Endodermal cell (in vitro differentiated cells): ENCODE measurements at regions not wholly inside any gene's neighbourhood (a gene's known extent, or its start where the extent isn't known, plus 50 kb on each side); places are given as distances from the start of the nearest gene placed in this dataset.

ENCODE experiments used
- DNase-seq: peaks from one replicate; pipeline ENCODE4 v3.0.0-alpha.2; 2017
- H3K27ac ChIP-seq: 2 replicates; pipeline ENCODE4 v1.5.1; 2013; ENCODE audit warnings: mild to moderate bottlenecking, low read depth, low read length, moderate library complexity
- H3K27me3 ChIP-seq: 2 replicates; pipeline ENCODE4 v1.6.1; 2013; ENCODE audit warnings: mild to moderate bottlenecking, low read length, moderate library complexity; ENCODE audit not compliant: insufficient read depth, control insufficient read depth, poor library complexity, severe bottlenecking
- H3K36me3 ChIP-seq: 2 replicates; pipeline ENCODE4 v1.7.0; 2013; ENCODE audit warnings: mild to moderate bottlenecking, low read length, moderate library complexity; ENCODE audit not compliant: control insufficient read depth, insufficient read depth
- H3K4me1 ChIP-seq: one replicate; pipeline ENCODE4 v1.7.0; 2013; ENCODE audit warnings: low read length; ENCODE audit not compliant: control insufficient read depth, insufficient read depth
- H3K4me3 ChIP-seq: 2 replicates; pipeline ENCODE4 v1.5.1; 2013; ENCODE audit warnings: mild to moderate bottlenecking, low read length, moderate library complexity
- H3K9ac ChIP-seq: 2 replicates; pipeline ENCODE4 v1.6.1; 2013; ENCODE audit warnings: mild to moderate bottlenecking, low read length, moderate library complexity; ENCODE audit not compliant: poor library complexity, severe bottlenecking; ENCODE audit errors: extremely low read depth
- H3K9me3 ChIP-seq: 2 replicates; pipeline ENCODE4 v1.6.1; 2013; ENCODE audit warnings: mild to moderate bottlenecking, low read length, moderate library complexity; ENCODE audit not compliant: control insufficient read depth
- H3K27ac Mint-ChIP-seq: 2 replicates; pipeline ENCODE4 v1.8.0; 2020; ENCODE audit warnings: mixed read lengths
- H3K27me3 Mint-ChIP-seq: 2 replicates; pipeline ENCODE4 v1.8.0; 2021; ENCODE audit warnings: mild to moderate bottlenecking, mixed read lengths; ENCODE audit not compliant: insufficient read depth
- H3K36me3 Mint-ChIP-seq: 2 replicates; pipeline ENCODE4 v1.8.0; 2020; ENCODE audit warnings: low read depth, mixed read lengths
- H3K4me1 Mint-ChIP-seq: 2 replicates; pipeline ENCODE4 v1.8.0; 2020; ENCODE audit warnings: mixed read lengths
- H3K4me3 Mint-ChIP-seq: 2 replicates; pipeline ENCODE4 v1.8.0; 2020; ENCODE audit warnings: mild to moderate bottlenecking, moderate library complexity, mixed read lengths
- H3K9me3 Mint-ChIP-seq: 2 replicates; pipeline ENCODE4 v1.8.0; 2020; ENCODE audit warnings: mild to moderate bottlenecking, mixed read lengths
- CTCF ChIP-seq: fragments of 200-600 bp; sonication (generic); conservative IDR thresholded peaks from 2 replicates; pipeline ENCODE4 v1.5.0; 2021; ENCODE audit warnings: antibody characterized with exemption, mild to moderate bottlenecking
- WGBS, 2 experiments: methylation state at CpG; one replicate each; pipeline versions ENCODE4 v1.1.5 to v1.1.7; 2013; ENCODE audit warnings: missing lambda C conversion rate in 2 of 2, mixed read lengths in 1 of 2; ENCODE audit not compliant: insufficient coverage in 1 of 2, insufficient read length in 1 of 2; 5-methylcytosine and 5-hydroxymethylcytosine counted together

GRCh38 chr15:55126111-55126510 lies 70.6 kb downstream of the RSL24D1 start:
- Histone ChIP-seq H3K9me3 (no peaks in the 10 kb centered on the region), H3K9ac (no peak overlapping the region), H3K4me1 (no peaks in the 10 kb centered on the region), H3K27me3 (no peaks in the 10 kb centered on the region), H3K36me3 (no peaks in the 10 kb centered on the region), H3K4me3 (no peak overlapping the region), H3K27ac (no peak overlapping the region)
- Mint-ChIP-seq H3K36me3 (no peaks in the 10 kb centered on the region), H3K4me3 (no peak overlapping the region), H3K27ac (no peak overlapping the region), H3K27me3 (peaks cover 6% of the 10 kb centered on the region), H3K4me1 (no peaks in the 10 kb centered on the region), H3K9me3 (no peaks in the 10 kb centered on the region)
- no peak for DNase-seq
- 70 to 88% methylated on average over 1 to 3 of the region's 3 CpGs for WGBS, 2 experiments
- no peak for TF ChIP-seq CTCF

- H3K9me3 ChIP-seq, result no peaks in the 10 kb centered on the region
- no peaks in the 10 kb centered on the region for H3K9me3 Mint-ChIP-seq
- H3K27me3 ChIP-seq, result no peaks in the 10 kb centered on the region
- no peak overlapping the region for H3K27ac Mint-ChIP-seq
- H3K27me3 Mint-ChIP-seq, result peaks cover 6% of the 10 kb centered on the region
- no peaks in the 10 kb centered on the region for H3K36me3 ChIP-seq
- no peaks in the 10 kb centered on the region for H3K4me1 ChIP-seq
- H3K36me3 Mint-ChIP-seq, result no peaks in the 10 kb centered on the region
- no peak overlapping the region for H3K27ac ChIP-seq
- no peaks in the 10 kb centered on the region for H3K4me1 Mint-ChIP-seq
- DNase-seq, result no peak
- 94% methylated on average over 5 of the region's 5 CpGs for WGBS, 2 experiments
- no peak overlapping the region for H3K4me3 Mint-ChIP-seq
- no peak for TF ChIP-seq CTCF
- H3K9ac ChIP-seq, result no peak overlapping the region
- H3K4me3 ChIP-seq, result no peak overlapping the region
Measured at GRCh38 chr15:55124616-55125015, 72.1 kb downstream of the RSL24D1 start.

- Mint-ChIP-seq H3K4me1 (no peaks in the 10 kb centered on the region), H3K27me3 (peaks cover under 1% of the 10 kb centered on the region), H3K27ac (no peak overlapping the region), H3K9me3 (no peaks in the 10 kb centered on the region), H3K36me3 (no peaks in the 10 kb centered on the region), H3K4me3 (no peak overlapping the region)
- Histone ChIP-seq H3K27ac (no peak overlapping the region), H3K9ac (no peak overlapping the region), H3K36me3 (no peaks in the 10 kb centered on the region), H3K27me3 (no peaks in the 10 kb centered on the region), H3K4me3 (no peak overlapping the region), H3K4me1 (peaks cover 3% of the 10 kb centered on the region), H3K9me3 (no peaks in the 10 kb centered on the region)
- DNase-seq, result no peak
- TF ChIP-seq CTCF, result no peak
- WGBS, 2 experiments, result 88% methylated on average over 2 of the region's 2 CpGs; no CpG with 5 or more reads in 1 of the 2 experiments
Measured at GRCh38 chr15:55118344-55118870, 78.3 kb downstream of the RSL24D1 start.
